Natural killer cell treated with Interleukin-12 subunit alpha and Interleukin-12 subunit beta and Interleukin-15 and Interleukin-18, amount 100 ng/mL, for 72 hours (primary cell): ENCODE measurements at regions not wholly inside any gene's neighbourhood (a gene's known extent, or its start where the extent isn't known, plus 50 kb on each side); places are given as distances from the start of the nearest gene placed in this dataset.

ENCODE experiments used
- ATAC-seq, 2 donors: fragments of 150-1000 bp; cut with Tn5 transposase in 1 of 2; sonication (Bioruptor Pico), chemical (Tn5 transposase) in 1 of 2; 2 replicates each; pipeline ENCODE4 v1.10.0; 2021
- DNase-seq: peaks from one replicate; pipeline ENCODE4 v3.0.0; 2022; ENCODE audit warnings: low spot score
- H3K27ac Mint-ChIP-seq, 2 donors: 1 replicate in 1 of 2; 2 replicates in 1 of 2; pipeline ENCODE4 v1.8.0; 2022; ENCODE audit warnings: mixed read lengths in 2 of 2, mild to moderate bottlenecking in 1 of 2, moderate library complexity in 1 of 2
- H3K27me3 Mint-ChIP-seq, 2 donors: 1 replicate in 1 of 2; 2 replicates in 1 of 2; pipeline ENCODE4 v1.8.0; 2022; ENCODE audit warnings: mixed read lengths in 2 of 2
- H3K36me3 Mint-ChIP-seq: one replicate; pipeline ENCODE4 v1.8.0; 2022; ENCODE audit warnings: mixed read lengths
- H3K4me1 Mint-ChIP-seq, 2 donors: 1 replicate in 1 of 2; 2 replicates in 1 of 2; pipeline ENCODE4 v1.8.0; 2022; ENCODE audit warnings: low read depth in 2 of 2, mixed read lengths in 2 of 2, mild to moderate bottlenecking in 1 of 2
- H3K4me3 Mint-ChIP-seq: one replicate; pipeline ENCODE4 v1.8.0; 2022; ENCODE audit warnings: mixed read lengths
- H3K9me3 Mint-ChIP-seq: 2 replicates; pipeline ENCODE4 v1.8.0; 2022; ENCODE audit warnings: mixed read lengths

DNA sequence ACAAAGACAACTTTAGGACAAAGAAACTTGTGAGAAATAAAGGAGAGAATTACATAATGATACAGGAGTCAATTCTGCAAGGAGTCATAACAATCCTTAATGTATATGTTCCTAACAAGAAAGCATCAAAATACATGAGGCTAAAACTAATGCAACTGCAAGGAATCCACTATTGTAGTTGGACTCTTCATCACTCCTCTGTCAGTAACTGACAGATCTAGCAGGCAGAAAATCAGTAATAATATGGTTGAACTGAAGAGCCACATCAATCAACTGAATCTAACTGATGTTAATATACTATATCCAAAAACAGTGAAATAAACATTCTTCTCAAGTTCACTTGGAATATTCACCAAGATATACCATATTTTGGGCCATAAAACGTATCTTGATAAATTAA lies 1806.4 kb upstream of the CELF4 start:
- H3K27ac Mint-ChIP-seq, result no peak overlapping the region
- peaks cover 16% of the 10 kb centered on the region for H3K9me3 Mint-ChIP-seq
- H3K27me3 Mint-ChIP-seq, result no peaks in the 10 kb centered on the region
- DNase-seq (no peak), ATAC-seq (no peak)
- H3K4me1 Mint-ChIP-seq, result no peaks in the 10 kb centered on the region
- no peak overlapping the region for H3K4me3 Mint-ChIP-seq
- H3K36me3 Mint-ChIP-seq, result peaks cover 5% of the 10 kb centered on the region

DNA sequence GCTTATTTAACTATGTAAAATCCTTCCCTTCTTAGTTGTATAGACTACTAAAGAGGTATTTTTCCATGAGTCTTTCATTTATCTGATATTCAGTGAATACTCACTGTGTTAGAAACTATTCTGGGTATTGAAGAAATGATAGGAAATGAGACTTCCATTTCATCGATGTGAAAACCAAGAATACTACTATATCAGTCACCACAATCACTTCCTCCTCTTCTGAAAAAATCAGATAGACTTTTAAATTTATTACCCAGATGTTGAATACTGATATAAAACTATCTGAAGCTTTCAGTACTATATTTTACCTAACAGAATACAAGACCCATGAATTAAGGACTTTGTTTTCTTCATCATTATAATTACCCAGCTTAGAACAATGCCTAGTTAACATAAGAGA lies 1801.1 kb upstream of the CELF4 start:
- Mint-ChIP-seq H3K36me3 (peaks cover 5% of the 10 kb centered on the region), H3K27ac (no peak overlapping the region), H3K4me3 (no peak overlapping the region), H3K4me1 (no peaks in the 10 kb centered on the region), H3K27me3 (no peaks in the 10 kb centered on the region), H3K9me3 (peaks cover 9% of the 10 kb centered on the region)
- ATAC-seq (no peak), DNase-seq (no peak)

DNA sequence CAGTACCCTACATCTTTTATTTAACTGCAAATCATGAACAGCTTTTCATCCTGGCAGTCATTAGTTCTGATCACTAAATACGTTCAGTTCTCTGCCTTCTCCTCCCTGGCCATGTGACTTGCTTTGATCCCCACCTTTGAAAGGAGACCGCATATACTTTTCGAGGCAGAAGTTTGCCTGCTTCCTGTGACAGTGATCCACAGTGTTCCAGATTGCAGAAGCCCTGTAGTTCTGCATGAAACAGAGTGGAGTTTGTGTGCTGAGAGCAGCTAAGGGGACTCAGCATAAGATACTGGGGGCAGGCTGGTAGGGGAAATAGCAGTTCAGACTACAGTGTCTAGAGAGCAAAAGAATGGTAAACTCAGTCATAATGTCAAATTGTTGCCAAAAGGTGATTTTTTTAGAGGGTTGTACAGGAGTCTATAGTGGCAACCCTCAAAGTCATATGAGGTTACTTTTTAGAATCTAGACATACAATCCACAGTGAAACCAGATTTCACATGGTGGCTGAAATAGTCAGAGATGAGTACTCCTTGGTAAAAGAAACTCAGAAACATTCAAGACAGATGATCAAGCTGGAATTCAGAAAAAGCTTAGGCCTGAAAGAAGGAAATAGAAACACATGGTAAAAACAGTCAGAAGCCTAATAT lies 1800.4 kb upstream of the CELF4 start:
- Mint-ChIP-seq H3K27ac (no peak overlapping the region), H3K9me3 (peaks cover 7% of the 10 kb centered on the region)

DNA sequence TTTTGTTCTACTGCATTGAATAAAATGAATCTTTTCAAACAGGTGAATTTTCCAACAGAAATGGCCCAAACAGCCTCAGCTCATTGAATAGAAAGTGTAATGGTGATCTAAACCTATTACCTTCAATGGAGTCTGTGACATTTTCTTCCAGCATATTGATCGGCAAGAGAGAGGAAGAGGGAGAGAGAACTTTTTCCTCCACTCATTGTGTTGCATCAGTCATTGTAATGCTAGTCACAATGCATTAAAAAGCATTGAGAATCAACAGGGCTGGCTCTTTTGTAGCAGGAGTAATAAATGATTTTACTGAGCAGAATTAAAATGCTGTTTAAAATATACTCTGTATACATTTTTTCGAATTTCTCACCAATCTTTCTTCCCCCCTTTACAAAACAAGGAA lies 1794.5 kb upstream of the CELF4 start:
- Mint-ChIP-seq H3K9me3 (no peaks in the 10 kb centered on the region), H3K27me3 (no peaks in the 10 kb centered on the region), H3K36me3 (no peaks in the 10 kb centered on the region), H3K4me3 (no peak overlapping the region), H3K27ac (no peak overlapping the region), H3K4me1 (no peaks in the 10 kb centered on the region)
- DNase-seq (no peak), ATAC-seq (no peak)

More for the DNA sequence above, 1800.4 kb upstream of the CELF4 start:
- DNase-seq (no peak), ATAC-seq (no peak)
- H3K36me3 Mint-ChIP-seq, result peaks cover 5% of the 10 kb centered on the region
- no peaks in the 10 kb centered on the region for H3K4me1 Mint-ChIP-seq
- H3K4me3 Mint-ChIP-seq, result no peak overlapping the region
- H3K27me3 Mint-ChIP-seq, result no peaks in the 10 kb centered on the region

DNA sequence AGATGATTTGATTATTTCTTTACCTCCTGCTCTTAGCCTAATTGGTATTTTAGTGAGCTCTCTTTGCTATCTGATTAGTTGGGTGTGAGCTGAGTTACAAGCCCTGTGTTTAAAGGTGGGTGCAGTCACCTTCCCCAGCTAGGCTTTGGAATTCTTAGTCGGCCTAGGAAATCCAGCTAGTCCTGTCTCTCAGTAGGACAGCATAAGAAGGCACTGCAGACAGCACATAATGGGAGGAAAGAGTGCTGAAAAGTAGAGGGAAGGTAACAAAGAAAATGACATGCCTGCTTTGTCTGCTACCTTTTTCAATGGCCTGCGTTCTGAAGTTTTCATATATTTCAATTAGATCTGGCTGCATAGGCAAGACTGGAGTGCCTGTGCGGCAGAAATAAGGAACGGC lies 1794.0 kb upstream of the CELF4 start:
- Mint-ChIP-seq H3K36me3 (no peaks in the 10 kb centered on the region), H3K27me3 (no peaks in the 10 kb centered on the region), H3K4me1 (no peaks in the 10 kb centered on the region), H3K4me3 (no peak overlapping the region), H3K27ac (no peak overlapping the region), H3K9me3 (no peaks in the 10 kb centered on the region)
- ATAC-seq (no peak), DNase-seq (no peak)

DNA sequence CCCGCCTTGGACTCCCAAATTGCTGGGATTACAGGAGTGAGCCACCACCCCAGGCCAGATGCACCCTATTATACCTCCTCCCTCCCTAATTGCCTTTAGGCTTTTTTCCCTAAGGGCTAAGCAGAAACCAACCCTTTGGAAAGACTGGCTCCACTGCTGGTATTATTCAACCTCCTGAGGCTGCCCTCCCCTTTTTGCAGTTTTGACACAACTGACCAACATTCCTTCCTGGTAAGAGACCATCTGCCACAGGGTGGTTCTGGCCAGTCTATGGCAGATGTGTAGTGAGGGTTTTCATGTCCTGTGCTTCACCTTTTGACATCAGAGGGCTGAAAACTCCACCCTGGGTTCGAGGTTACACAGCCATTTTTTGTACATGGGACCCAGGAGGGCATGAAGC lies 1785.3 kb upstream of the CELF4 start:
- ATAC-seq (no peak), DNase-seq (no peak)
- H3K4me1 Mint-ChIP-seq, result no peaks in the 10 kb centered on the region
- H3K9me3 Mint-ChIP-seq, result peaks cover 8% of the 10 kb centered on the region
- H3K27ac Mint-ChIP-seq, result no peak overlapping the region
- no peaks in the 10 kb centered on the region for H3K36me3 Mint-ChIP-seq
- H3K4me3 Mint-ChIP-seq, result no peak overlapping the region
- H3K27me3 Mint-ChIP-seq, result no peaks in the 10 kb centered on the region

DNA sequence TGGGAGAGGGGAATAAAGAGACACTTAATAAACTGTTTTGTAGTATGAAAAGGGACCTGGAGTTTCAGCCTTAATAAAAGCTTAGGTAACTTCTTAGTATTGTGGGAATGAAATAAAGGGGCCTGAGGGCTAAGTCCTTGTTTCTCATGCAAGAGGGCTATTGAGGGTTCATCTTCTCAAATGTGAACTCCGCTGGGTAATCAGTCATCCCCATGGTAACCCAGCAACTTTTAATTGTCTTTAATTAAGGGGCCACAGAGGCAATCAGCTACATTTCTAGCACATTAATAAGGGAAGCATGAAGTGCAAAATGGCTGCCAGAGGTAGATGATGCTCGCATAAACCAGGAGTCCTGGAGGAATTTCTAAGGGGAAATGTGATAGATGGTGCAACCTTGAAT lies 1784.2 kb upstream of the CELF4 start:
- H3K4me3 Mint-ChIP-seq, result no peak overlapping the region
- no peak for DNase-seq
- no peaks in the 10 kb centered on the region for H3K27me3 Mint-ChIP-seq
- H3K36me3 Mint-ChIP-seq, result no peaks in the 10 kb centered on the region
- H3K4me1 Mint-ChIP-seq, result no peaks in the 10 kb centered on the region
- no peak overlapping the region for H3K27ac Mint-ChIP-seq
- no peak for ATAC-seq
- peaks cover 11% of the 10 kb centered on the region for H3K9me3 Mint-ChIP-seq

DNA sequence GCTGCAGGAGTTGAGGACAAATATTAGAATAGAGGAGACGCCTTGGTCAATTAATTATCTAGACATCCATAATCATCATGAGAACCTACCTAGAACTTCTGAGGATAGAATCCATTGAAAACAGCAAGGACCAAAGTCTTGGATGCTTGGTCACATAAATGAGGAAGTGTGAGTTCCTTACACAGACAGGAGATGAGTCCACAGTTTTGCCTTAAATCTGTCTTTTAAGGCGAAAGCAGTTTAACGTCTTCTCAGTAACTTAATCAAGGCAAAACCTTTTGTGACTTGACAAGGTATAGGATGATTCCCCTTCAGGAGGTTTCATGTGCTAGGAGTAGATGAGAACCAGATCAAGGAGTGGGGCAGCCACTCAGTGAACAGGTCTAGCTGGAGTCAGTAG lies 1783.2 kb upstream of the CELF4 start:
- H3K27ac Mint-ChIP-seq, result no peak overlapping the region
- ATAC-seq, result no peak
- no peaks in the 10 kb centered on the region for H3K36me3 Mint-ChIP-seq
- no peak for DNase-seq
- H3K27me3 Mint-ChIP-seq, result no peaks in the 10 kb centered on the region
- H3K4me1 Mint-ChIP-seq, result no peaks in the 10 kb centered on the region
- H3K4me3 Mint-ChIP-seq, result no peak overlapping the region
- H3K9me3 Mint-ChIP-seq, result peaks cover 16% of the 10 kb centered on the region

DNA sequence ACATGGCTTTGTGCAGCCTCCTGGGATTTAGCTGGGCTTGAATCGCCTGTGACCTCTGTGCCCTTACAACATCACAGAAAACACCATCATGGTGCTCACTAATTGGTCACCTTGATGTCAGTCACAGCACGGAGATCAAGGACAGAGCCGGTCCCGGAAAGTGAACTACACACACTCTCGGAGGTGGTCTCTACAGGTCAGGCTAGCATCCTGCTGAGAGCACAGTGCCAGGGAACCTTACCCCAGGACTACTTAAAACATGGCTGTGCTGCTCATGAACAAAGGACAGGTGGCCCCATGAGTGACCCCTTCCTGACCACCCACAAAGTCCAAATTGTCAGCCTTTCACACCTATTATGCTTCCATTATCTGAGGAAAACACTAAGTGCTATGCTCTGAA lies 1782.1 kb upstream of the CELF4 start:
- no peaks in the 10 kb centered on the region for H3K4me1 Mint-ChIP-seq
- H3K27ac Mint-ChIP-seq, result no peak overlapping the region
- no peak overlapping the region for H3K4me3 Mint-ChIP-seq
- H3K9me3 Mint-ChIP-seq, result peaks cover 17% of the 10 kb centered on the region
- H3K36me3 Mint-ChIP-seq, result peaks cover 5% of the 10 kb centered on the region
- ATAC-seq (peak in 1 of 2 donors; percentile 32), DNase-seq (no peak)
- no peaks in the 10 kb centered on the region for H3K27me3 Mint-ChIP-seq

DNA sequence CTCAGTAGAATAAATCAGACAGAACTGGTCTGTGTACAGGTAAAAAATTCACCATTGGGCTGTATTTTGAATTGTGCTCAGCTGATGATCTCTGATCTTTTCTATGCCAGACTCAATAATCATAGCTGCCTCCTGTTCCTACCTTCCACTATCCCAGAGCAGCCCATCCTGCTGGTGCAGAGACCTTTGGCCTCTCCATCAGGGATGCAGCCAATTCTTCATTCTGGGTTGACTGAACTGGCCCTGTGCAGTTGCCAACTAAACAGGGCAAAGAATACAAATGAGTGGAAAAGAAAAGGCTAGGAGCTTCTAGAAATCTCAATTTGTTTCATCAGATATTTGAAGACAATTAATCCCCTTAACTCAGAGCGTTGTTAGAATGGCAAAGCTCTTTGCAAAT lies 1781.3 kb upstream of the CELF4 start:
- H3K27ac Mint-ChIP-seq, result no peak overlapping the region
- ATAC-seq, result no peak

DNA sequence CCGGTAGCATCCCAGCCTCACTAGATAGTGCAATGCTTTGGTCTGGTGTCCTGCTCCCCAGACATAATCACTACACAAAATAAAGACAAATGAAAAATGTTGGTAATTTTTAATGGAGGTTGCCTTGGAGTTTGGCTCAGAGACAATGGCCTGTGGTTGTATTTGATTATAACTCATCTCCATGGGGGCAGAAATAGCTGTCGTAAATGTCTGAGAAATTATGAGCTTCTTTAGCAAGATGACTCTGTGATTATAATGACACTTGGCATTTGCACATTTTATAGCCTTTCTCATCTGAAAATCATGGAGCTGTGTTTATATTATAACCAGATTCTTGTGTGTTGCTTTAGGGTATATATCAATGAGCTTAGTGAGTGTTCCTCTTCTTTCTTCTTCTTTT lies 1779.7 kb upstream of the CELF4 start:
- ATAC-seq (no peak), DNase-seq (no peak)
- no peak overlapping the region for H3K27ac Mint-ChIP-seq
- peaks cover 5% of the 10 kb centered on the region for H3K36me3 Mint-ChIP-seq
- H3K4me3 Mint-ChIP-seq, result no peak overlapping the region
- peaks cover 16% of the 10 kb centered on the region for H3K9me3 Mint-ChIP-seq
- H3K4me1 Mint-ChIP-seq, result no peaks in the 10 kb centered on the region
- no peaks in the 10 kb centered on the region for H3K27me3 Mint-ChIP-seq

More for the DNA sequence above, 1781.3 kb upstream of the CELF4 start:
- H3K9me3 Mint-ChIP-seq, result peaks cover 16% of the 10 kb centered on the region
- no peaks in the 10 kb centered on the region for H3K27me3 Mint-ChIP-seq
- no peak overlapping the region for H3K4me3 Mint-ChIP-seq
- no peak for DNase-seq
- H3K4me1 Mint-ChIP-seq, result no peaks in the 10 kb centered on the region
- peaks cover 5% of the 10 kb centered on the region for H3K36me3 Mint-ChIP-seq

DNA sequence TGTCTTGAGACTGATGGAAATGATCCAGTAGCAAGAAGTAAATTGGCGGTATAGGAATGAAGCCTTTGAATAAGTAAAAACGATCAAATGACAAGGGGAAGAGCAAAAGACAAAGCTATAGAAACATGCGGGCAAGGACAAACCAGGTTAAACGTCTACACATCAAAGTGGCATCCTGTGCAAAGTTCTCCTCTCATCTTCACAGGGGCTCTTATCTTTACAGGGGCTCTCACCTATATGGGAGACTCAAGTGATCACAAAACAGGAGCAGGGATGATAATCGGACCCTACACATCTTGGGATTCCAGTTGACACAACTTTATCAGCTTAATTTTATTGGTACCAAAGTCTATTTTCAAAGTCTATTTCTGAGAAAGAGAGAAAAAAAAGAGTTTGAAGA lies 1778.9 kb upstream of the CELF4 start:
- Mint-ChIP-seq H3K27ac (no peak overlapping the region), H3K4me1 (no peaks in the 10 kb centered on the region), H3K27me3 (no peaks in the 10 kb centered on the region), H3K36me3 (peaks cover 10% of the 10 kb centered on the region), H3K9me3 (peaks cover 22% of the 10 kb centered on the region), H3K4me3 (no peak overlapping the region)
- ATAC-seq (no peak), DNase-seq (no peak)

DNA sequence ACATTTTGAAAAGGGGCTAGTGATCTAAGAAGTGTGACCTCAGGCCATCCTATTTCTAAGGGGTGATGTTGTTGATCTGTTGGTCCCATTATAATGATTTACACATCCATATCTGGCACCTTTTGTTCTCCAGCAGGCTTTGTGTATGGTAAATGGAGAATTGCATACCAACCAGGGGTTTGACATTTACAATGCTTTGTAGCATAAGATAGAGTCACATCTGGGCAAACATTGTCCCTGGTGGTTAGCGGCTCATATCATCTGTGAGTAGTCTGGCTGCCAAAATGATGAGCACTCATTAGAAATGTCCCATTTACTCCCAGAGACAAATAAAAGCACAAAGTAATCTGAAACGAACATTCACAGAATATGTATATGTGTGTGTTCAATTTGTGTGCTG lies 1775.5 kb upstream of the CELF4 start:
- Mint-ChIP-seq H3K27ac (no peak overlapping the region), H3K9me3 (peaks cover 28% of the 10 kb centered on the region), H3K4me1 (no peaks in the 10 kb centered on the region), H3K27me3 (no peaks in the 10 kb centered on the region), H3K36me3 (peaks cover 10% of the 10 kb centered on the region), H3K4me3 (no peak overlapping the region)
- DNase-seq, result no peak
- no peak for ATAC-seq

DNA sequence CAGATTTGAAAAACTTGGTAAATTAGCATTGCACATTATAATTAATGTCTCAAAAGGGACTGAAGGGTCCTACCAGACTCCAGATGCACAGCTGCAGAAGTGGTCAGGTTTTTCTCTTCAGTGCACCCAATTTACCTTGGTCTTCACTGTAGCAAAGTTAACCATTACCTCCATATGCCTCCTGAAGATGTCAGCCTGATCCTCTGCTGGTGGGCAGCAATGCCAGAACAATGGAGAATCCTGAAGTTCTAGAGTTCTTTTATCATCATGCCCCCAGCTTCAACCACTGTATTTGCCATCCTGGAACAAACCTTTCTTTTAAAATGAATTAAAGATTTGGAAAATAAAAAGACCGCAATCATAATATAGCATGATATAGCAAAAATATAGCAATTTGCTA lies 1774.8 kb upstream of the CELF4 start:
- peaks cover 10% of the 10 kb centered on the region for H3K36me3 Mint-ChIP-seq
- ATAC-seq, result no peak

More for the DNA sequence above, 1774.8 kb upstream of the CELF4 start:
- DNase-seq, result no peak
- Mint-ChIP-seq H3K9me3 (peaks cover 28% of the 10 kb centered on the region), H3K27me3 (no peaks in the 10 kb centered on the region), H3K4me1 (no peaks in the 10 kb centered on the region), H3K27ac (no peak overlapping the region), H3K4me3 (no peak overlapping the region)
